Ovary (tissue), 7 donors: ENCODE measurements at regions not wholly inside any gene's neighbourhood (a gene's known extent, or its start where the extent isn't known, plus 50 kb on each side); places are given as distances from the start of the nearest gene placed in this dataset.

Experiments used
- DNase-seq, 5 donors: peaks; one replicate each; pipeline ENCODE4 v3.0.0-alpha.2; 2019 to 2020
- H3K27ac ChIP-seq, 2 donors: fragments of 200-600 bp; one replicate each; pipeline versions ENCODE4 v1.5.1 to v1.8.0; 2019 to 2022
- H3K27me3 ChIP-seq: fragments of 200-600 bp; one replicate; pipeline ENCODE4 v1.8.0; 2022
- H3K36me3 ChIP-seq: fragments of 200-600 bp; sonication (generic); one replicate; pipeline ENCODE4 v1.5.1; 2019
- H3K4me1 ChIP-seq: one replicate; pipeline ENCODE4 v1.8.1; 2013; ENCODE audit warnings: mild to moderate bottlenecking, moderate library complexity; ENCODE audit not compliant: insufficient read depth
- H3K4me3 ChIP-seq: fragments of 200-600 bp; sonication (generic); one replicate; pipeline ENCODE4 v1.5.1; 2017
- H3K9me3 ChIP-seq, 2 donors: fragments of 200-600 bp in 1 of 2; sonication (generic) in 1 of 2; one replicate each; pipeline versions ENCODE4 v1.5.1 to v1.8.1; 2013 to 2019; ENCODE audit warnings: mild to moderate bottlenecking in 1 of 2, moderate library complexity in 1 of 2
- EP300 ChIP-seq: sonication (generic); formaldehyde crosslinking; IDR thresholded peaks from one replicate; pipeline ENCODE4 v1.6.1; 2017; ENCODE audit warnings: antibody characterized with exemption
- POLR2A ChIP-seq: fragments of 450-650 bp; IDR thresholded peaks from one replicate; pipeline ENCODE4 v1.6.1; 2017; ENCODE audit warnings: antibody characterized with exemption, mild to moderate bottlenecking, moderate library complexity
- WGBS, 3 donors: extraction: QIAGEN DNeasy Blood & Tissue Kit in 1 of 3; methylation state at CpG; one replicate each; pipeline versions ENCODE4 v1.1.5 to v1.1.7; 2013 to 2017; 5-methylcytosine and 5-hydroxymethylcytosine counted together
- intact Hi-C, 4 donors: fragments of 100-400 bp; cut with DNase I; formaldehyde crosslinking; loops; one replicate each; pipeline versions ENCODE4 v1.11.0 to v1.15.1; 2022 to 2023
- TF ChIP-seq, protein P1 (sequence below), 3 donors: fragments of 450-650 bp in 2 of 3; fragments of 200-600 bp in 1 of 3; IDR thresholded peaks; one replicate each; pipeline versions ENCODE4 v1.5.1 to v1.8.0; 2016 to 2022; ENCODE audit warnings: antibody characterized with exemption in 3 of 3, mild to moderate bottlenecking in 1 of 3
- donor health status: DM: no; HTN: no; CAD: no; lungs with moderate emphysema.
- donor health status: DM: no; HTN: no; CAD: no.
- donor health status: Bipolar disorder and iron deficiency.
- donor health status: DM: no; HTN: no; CAD: no.
- donor health status: DM: yes; HTN: yes; CAD: no.

DNA sequence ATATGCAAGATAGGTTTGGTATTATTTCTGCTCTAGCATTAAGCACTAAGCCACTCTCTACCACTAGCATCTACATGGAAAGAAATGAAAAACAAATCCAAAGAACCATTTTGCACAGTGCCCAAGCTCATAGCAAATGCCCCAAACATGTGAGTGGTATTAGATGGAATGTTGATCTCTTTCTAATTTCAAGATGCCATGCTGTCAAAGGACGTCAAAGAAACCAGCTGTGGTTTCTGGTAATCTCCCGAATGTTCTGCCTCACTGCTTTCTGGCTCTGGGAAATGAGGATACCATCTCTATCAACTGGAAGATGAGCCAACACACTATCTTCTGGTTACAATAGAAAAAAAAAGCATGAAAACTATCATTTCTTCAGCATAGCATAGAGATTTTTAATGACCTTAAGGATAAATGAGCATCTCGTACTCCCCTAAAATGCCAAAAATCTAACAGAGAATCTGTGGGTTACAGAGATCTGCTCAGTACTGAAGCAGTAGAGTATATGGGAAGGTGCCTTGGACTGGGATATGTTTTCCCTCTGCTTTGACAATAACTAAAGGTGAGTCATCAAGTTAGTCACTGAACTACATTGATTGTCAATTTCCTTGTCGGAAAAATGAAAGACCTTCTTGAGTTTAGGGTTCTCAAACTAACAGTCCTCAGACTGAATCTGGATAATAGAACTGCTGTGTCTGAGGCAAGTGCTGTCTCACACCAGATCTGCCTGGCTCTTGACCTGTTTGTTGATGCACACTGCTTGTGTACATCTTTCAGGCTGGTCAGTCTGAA, 244.8 kb upstream of the NCKAP5 start:
- Histone ChIP-seq H3K36me3 (no peaks in the 10 kb centered on the region), H3K27ac (no peak overlapping the region), H3K27me3 (no peaks in the 10 kb centered on the region), H3K9me3 (no peaks in the 10 kb centered on the region), H3K4me3 (no peak overlapping the region), H3K4me1 (no peaks in the 10 kb centered on the region)
- 80 to 82% (median 82%) methylated on average over 4 of the region's 4 CpGs for WGBS, 3 donors
- DNase-seq = no peak
- intact Hi-C loops = no loop called here
- TF ChIP-seq EP300 = no peak
- TF ChIP-seq, protein P1, sequence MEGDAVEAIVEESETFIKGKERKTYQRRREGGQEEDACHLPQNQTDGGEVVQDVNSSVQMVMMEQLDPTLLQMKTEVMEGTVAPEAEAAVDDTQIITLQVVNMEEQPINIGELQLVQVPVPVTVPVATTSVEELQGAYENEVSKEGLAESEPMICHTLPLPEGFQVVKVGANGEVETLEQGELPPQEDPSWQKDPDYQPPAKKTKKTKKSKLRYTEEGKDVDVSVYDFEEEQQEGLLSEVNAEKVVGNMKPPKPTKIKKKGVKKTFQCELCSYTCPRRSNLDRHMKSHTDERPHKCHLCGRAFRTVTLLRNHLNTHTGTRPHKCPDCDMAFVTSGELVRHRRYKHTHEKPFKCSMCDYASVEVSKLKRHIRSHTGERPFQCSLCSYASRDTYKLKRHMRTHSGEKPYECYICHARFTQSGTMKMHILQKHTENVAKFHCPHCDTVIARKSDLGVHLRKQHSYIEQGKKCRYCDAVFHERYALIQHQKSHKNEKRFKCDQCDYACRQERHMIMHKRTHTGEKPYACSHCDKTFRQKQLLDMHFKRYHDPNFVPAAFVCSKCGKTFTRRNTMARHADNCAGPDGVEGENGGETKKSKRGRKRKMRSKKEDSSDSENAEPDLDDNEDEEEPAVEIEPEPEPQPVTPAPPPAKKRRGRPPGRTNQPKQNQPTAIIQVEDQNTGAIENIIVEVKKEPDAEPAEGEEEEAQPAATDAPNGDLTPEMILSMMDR (IDR thresholded peaks at IDR 0.05) = no peak
- TF ChIP-seq POLR2A = no peak

GRCh38 chr2:133814890-133815289, 246.6 kb upstream of the NCKAP5 start:
- H3K4me1 ChIP-seq = peaks cover 1% of the 10 kb centered on the region
- DNase-seq = no peak
- no peak overlapping the region for H3K4me3 ChIP-seq
- no peaks in the 10 kb centered on the region for H3K27me3 ChIP-seq
- H3K9me3 ChIP-seq = no peaks in the 10 kb centered on the region
- intact Hi-C loops = no loop called here
- WGBS, 3 donors = 80 to 86% (median 81%) methylated on average over 4 of the region's 4 CpGs
- TF ChIP-seq POLR2A (no peak), EP300 (no peak)
- TF ChIP-seq, protein P1 (IDR thresholded peaks at IDR 0.05) = no peak
- H3K36me3 ChIP-seq = no peaks in the 10 kb centered on the region
- H3K27ac ChIP-seq = no peak overlapping the region

DNA sequence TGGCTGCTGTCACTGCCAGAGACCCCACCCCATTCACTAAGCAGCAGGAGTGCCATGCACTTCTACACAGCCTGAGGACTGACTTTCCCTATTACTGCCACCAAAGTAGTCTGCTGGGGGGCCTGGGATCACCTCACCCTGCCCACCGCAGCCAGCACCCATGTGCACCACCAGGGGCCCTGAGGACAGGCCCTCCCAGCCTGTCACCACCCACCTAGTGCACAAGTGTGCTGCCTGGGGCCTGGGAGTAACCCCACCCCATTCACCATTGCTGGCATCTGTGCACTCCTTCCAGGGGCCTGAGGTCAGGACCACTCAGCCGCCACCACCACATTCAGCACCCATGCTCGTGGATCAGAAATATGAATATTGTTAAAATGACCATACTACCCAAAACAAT, 247.8 kb upstream of the NCKAP5 start:
- TF ChIP-seq POLR2A (no peak), EP300 (no peak)
- TF ChIP-seq, protein P1 (IDR thresholded peaks at IDR 0.05) = no peak
- H3K4me3 ChIP-seq = no peak overlapping the region
- H3K27me3 ChIP-seq = no peaks in the 10 kb centered on the region
- no peak for DNase-seq
- H3K9me3 ChIP-seq = no peaks in the 10 kb centered on the region
- no peaks in the 10 kb centered on the region for H3K36me3 ChIP-seq
- H3K27ac ChIP-seq = no peak overlapping the region
- H3K4me1 ChIP-seq = peaks cover 1% of the 10 kb centered on the region
- WGBS, 3 donors = 72 to 94% (median 90%) methylated on average over 3 of the region's 3 CpGs
- intact Hi-C loops = no loop called here

DNA sequence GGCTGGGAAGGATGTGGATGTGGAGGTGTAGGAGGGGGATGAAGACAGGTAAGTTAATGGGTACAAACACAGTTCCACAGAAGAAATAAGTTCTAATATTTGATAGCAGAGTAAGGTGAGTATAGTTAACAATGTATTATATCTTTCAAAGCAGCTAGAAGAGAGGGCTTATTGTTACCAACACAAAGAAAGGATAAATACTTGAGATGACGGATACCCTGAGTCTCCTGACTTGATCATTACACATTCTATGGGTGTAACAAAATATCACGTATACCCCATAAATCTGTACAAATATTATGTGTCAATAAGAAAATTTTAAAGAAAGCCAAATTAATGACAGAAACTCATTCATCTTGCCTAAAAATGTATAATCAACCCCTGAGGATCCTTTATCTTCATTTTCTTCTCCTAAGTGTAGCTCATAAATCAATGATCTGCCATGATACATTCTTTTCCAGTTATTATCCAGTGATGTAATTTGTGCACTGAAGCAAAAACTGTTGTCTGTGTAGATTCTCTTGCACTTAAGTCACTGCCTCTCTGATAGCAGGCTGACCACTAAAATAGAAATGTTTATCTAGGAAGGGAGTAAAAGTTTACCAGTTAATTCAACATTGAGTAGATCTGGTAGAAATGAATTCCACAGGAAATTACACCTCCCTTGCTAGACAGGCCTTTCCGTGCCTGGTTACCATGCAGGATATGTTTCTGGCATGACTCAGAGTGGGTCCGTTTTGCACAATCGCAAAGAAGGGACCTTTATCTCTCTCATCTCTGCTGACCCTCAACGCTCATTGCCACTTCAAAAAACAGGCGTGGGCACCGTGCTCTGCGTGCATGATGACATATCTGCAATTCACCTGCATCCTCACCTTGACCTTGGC, 249.7 kb upstream of the NCKAP5 start:
- no peaks in the 10 kb centered on the region for H3K9me3 ChIP-seq
- intact Hi-C loops = no loop called here
- 20 to 28% (median 26%) methylated on average over 9 of the region's 9 CpGs for WGBS, 3 donors

More for the DNA sequence above, 249.7 kb upstream of the NCKAP5 start:
- TF ChIP-seq, protein P1 (IDR thresholded peaks at IDR 0.05) = no peak
- TF ChIP-seq POLR2A (no peak), EP300 (no peak)
- H3K27me3 ChIP-seq = no peaks in the 10 kb centered on the region
- no peak overlapping the region for H3K4me3 ChIP-seq
- no peaks in the 10 kb centered on the region for H3K36me3 ChIP-seq
- H3K4me1 ChIP-seq = peaks cover 1% of the 10 kb centered on the region
- no peak overlapping the region for H3K27ac ChIP-seq
- DNase-seq = no peak
